RCC 7860 (cell line): ENCODE measurements at regions not wholly inside any gene's neighbourhood (a gene's known extent, or its start where the extent isn't known, plus 50 kb on each side); places are given as distances from the start of the nearest gene placed in this dataset.

Experiments
- DNase-seq: peaks from one replicate; pipeline ENCODE4 v3.0.0-alpha.2; 2015; ENCODE audit warnings: low spot score
- FAIRE-seq: peaks from 2 replicates; lab custom pipeline; 2012; peaks lifted over from hg19 to GRCh38; lab: Jason Lieb, UNC

DNA sequence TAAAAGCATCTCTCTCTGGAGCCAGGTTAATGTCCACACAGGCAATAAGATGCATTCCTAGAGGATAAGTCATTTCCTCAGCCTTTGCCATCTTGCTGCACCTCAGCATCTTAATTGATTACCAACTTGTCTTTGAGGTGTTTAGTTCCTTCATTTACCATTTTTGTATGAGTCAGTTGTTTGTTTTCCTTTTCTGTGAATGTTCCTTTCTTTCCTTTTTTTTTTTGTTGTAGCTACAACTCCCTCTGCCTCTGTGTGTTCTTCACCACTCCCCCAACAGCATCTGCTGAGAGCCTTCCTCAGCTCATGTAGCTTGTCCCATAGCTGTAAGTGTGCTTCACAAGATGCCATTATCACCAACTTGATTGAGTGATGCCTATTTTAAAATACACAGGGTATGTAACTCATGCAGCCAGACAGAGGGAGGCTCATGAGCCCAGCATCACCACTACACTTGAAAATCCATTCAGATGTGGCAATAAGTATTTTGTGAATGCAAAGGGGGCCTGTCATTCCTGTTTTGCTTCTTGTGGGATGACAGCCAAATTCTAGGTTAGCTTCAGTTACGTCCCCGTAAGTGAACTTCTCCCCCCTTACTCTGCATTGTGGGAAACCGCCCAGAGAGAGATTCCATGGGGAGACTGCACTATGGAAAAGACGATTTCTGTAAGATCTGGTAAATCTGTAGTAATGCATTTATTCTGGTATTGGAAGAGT lies 315.9 kb upstream of the ZEB2 start:
- FAIRE-seq (peak; percentile 11), DNase-seq (peak; percentile 28)

DNA sequence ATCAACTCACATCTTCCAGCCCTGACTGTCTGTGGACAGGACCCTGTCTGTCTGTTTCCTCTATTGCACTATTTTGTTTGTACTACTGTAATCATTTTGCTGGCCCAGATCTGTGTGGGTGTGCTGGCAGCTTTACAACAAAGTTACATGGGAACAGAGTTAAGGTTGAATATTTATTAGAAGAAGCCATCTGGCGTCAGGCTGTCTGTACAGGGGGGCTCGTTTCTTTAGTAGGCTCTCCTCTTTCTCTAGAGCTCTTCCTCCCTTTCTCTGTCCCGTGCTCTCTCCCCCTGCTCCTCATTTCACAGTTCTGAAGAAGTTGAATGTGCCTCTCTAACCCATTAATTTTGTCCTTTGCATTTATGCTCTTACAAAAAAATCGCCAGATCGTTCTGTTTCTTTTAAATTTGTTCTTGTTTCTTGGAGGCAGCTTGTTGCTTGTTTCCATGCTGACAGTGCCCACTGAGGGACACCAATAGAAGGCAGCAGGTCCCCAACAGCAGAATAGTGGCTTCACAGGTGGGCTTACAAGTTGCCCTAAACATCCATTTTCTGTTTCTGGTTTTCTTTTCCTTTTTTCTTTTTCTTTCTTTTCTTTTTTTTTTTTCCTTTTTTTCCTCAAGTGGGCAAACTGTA lies 315.2 kb upstream of the ZEB2 start:
- FAIRE-seq, result no peak
- DNase-seq, result peak; percentile 35

GRCh38 chr2:144834363-144834762 lies 314.4 kb upstream of the ZEB2 start:
- FAIRE-seq (no peak), DNase-seq (no peak)

DNA sequence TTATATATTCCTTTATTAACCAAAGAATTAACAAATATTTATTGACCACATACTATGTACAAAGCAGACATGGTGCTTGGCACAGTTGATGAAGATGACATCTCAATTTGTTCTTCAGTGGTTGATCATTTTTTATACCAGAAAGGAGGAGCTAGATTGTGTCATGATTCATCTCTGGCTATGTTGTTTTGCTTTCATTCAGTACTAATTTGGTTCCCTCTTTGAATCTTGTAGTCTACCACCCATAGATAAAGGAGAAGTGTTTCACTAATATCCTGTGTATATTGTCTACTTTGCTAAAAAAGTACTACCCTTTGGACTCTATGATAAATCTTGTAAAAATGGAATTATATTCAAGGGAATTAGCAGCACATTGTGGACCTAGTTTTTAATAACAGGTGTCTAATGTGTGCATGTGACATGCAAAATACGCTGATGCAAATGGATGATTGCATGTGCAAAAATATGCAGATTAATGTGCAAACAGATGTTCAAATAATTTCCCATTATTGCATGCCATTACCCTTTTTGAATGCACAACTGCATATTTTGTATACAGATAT lies 313.2 kb upstream of the ZEB2 start:
- DNase-seq, result no peak
- FAIRE-seq, result no peak

DNA sequence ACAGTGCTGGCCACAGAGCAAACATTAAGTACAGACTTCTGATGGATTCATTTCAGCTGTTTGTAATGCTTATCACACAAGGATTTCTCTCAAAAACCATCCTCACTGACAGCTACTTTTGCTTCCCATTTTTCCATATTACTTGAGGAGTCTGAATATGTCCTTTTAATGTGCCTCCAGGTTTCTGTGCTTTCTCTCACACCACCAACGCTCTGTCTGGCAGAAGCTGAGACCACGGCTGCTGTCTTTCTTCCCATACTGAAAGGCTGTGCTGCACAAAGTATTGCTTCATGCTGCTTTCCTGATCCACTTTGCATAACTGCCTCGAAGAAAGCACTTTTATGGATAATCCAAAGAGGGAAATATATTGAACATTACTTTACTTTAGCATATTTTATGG lies 312.1 kb upstream of the ZEB2 start:
- no peak for FAIRE-seq

DNA sequence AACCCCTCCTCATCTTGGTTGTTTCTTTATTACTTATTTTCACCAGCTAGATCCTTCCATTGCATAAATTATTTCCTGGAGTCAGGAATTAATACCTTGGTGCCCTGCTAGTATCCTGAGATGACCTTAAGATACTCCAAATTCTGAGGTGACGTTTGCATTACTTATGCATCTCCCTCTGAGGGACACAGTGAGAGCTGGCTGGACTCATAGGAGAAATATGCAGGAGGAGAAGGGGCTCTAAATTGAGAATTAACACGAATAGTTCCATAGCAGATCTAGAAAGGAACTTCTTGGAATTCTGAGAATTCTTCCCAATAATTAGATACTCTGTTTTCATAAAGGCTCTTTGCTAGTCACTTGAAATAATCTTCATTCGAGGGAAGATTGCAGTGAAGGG lies 310.6 kb upstream of the ZEB2 start:
- FAIRE-seq (no peak), DNase-seq (no peak)

More for the DNA sequence above, 312.1 kb upstream of the ZEB2 start:
- no peak for DNase-seq

DNA sequence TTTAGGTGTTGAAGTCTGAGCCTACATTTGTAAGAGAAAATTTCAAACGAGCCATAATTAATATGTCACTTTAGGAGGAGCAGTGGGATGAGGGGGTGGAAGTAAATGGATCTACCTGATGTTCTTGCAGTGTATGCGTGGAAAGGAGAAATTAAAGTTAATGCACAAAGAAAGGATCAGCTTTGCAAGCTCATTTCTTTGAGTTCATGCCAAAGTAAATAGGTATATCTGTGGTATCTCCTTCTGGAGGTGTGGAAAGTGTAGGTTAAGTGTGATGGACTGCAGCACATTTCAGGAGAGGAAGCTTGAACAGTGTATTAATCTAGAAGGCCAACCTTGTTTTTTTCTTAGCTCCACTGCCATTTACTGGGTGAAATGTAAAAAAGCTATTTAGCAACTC lies 307.5 kb upstream of the ZEB2 start:
- no peak for DNase-seq
- no peak for FAIRE-seq

DNA sequence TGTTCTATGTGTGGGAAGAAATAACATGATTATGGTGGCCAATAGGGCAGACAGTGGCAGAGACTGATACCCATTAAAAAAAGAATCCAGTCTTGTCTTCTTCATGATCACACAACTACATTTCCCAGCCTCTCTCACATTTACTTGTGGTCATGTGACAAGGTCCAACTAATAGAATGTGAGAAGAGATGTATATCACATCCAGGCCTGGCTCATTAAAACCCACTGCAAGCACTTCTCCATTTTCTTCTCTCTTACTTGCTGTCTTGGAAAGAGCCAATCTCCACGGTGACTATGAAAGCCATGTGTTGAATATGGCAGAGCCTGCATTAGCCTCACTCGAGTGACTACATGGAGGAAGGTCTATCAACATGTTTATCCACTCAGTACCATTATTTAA lies 306.2 kb upstream of the ZEB2 start:
- no peak for DNase-seq
- no peak for FAIRE-seq

DNA sequence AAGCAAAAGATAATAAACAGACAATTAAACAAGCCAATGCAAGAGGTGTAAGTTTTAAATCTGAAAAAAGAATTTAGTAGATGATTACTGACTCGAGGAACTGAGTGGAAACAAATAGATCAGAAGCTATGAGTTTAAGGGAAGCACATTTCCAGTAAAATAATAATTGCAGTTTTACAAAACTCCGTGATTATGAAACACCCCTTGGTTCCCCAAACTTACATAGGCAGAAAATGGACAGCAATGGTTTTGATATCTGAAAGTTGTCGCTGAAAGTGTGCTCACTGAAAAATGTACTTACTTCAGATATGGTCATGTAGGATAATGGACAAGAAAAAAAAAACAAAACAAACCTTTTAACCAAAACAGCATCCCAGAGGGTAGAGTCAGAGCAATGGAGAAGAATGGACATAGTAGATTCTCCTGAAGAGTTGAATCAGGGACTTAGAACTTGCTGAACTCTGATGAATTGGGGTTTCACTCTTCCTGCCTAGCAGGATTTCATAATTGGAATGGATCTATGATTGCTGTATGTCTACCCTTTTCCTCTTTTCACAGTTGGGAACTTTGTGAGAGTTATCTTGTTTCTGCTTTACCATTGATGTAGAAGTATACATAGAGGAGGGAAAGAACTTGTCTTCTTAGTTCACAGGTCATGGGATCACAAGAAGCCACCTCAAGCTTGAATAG lies 305.6 kb upstream of the ZEB2 start:
- FAIRE-seq, result no peak
- no peak for DNase-seq

DNA sequence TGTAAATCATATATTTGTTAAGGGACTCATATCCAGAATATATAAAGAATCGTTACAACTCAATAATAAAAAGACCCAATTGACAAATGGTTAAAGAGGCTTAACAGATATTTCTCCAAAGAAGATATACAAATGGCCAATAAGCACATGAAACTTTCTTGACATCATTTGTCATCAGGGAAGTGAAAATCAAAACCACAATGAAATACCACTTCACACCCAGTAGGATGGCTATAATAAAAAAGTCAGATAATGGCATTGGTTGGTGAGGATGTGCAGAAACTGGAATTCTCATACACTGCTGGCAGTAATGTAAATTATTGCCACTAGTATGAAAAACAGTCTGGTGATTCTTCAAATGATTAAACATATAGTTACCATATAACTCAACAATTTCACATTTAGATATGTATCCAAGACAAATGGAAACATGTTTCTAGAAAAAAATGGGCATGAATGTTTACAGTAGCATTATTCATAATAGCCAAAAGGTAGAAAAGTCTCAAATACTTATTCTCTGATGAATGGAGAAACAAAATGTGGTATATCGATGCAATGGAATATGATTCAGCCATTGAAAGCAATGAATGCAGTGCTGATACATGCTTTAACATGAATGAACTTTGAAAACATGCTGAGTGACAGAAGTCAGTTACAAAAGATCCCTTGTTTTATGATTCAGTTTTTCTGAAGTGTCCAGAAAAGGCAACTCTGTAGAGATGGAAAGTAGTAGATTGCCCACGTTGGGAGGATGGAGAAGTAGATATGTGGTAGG lies 304.6 kb upstream of the ZEB2 start:
- no peak for FAIRE-seq
- no peak for DNase-seq

DNA sequence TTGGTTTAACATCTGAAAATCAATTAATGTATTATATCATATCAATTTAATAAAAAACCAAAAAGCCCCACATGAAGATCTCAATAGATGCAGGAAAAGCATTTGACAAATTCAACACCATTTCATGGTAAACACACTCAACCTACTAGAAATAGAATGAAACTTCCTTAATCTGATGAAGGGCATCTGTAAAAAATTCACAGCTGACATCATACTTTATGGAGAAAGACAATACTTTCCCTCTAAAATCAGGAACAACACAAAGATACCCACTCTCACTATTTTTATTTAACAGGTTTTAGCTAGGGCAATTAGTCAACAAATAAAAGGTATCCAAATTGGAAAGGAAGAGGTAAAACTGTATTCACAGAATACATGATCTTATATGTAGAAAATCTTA lies 303.0 kb upstream of the ZEB2 start:
- no peak for DNase-seq
- FAIRE-seq, result no peak

DNA sequence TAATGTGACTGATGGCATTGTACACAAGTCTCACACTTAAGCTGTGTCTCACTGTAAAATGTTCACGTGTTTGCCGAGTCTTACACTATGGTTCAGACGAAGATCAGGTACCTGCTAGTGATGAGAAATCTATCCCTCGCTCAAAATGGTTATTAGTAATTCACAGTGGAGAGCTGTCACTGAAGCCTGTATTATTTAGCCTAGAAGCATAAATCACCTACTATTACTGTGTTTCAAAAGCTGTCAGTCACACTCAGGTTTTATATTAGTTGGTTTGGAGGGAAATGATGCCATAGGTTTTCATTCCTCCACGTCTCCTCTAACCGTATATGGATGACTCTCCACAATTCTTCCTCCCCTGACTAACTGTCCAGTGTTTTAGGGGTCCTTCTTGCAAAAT lies 292.4 kb upstream of the ZEB2 start:
- FAIRE-seq, result no peak
- no peak for DNase-seq

GRCh38 chr2:144801766-144802165 lies 281.8 kb upstream of the ZEB2 start:
- DNase-seq, result no peak
- FAIRE-seq, result no peak

DNA sequence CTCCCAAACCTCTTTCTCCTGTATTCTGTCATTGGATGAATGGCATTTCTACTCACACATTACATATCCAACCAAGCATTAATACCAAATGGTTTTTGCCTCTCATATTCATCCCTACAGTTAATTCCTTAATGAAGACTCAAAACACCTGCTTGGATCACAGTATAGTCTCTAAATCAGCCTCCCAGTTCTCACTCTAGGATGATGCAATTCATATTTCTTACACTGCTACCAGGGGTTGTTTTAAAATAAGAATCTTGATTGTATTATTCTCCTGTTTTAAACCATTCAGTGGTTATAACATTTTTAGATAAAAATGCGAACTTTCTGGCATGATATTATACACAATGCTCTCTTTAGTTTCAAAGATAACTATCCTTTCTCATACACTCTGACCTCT lies 281.4 kb upstream of the ZEB2 start:
- no peak for DNase-seq
- no peak for FAIRE-seq

- no peak for DNase-seq
- no peak for FAIRE-seq
These were observed 279.1 kb upstream of the ZEB2 start for GRCh38 chr2:144798989-144799388.

- FAIRE-seq (no peak), DNase-seq (no peak)
These were observed 278.1 kb upstream of the ZEB2 start for GRCh38 chr2:144798034-144798433.

DNA sequence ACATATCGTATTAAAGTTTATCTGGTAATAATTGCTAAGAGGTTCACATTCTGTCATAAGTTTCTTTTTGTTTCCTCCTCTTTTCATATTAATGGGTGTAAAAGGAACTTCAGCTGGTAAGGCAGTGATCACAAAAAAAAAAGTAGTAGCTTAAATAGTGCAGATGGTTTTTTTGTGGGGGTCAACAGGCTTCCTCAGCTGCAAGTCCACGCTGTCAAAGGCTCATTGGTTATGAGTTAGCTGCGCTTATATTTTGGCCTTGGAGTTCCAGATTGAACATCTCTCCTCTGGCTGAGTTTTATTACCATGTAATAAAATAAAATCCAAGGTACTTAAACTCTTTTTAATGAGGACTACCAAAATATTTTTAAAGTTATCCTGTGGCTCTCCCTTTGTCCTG lies 277.0 kb upstream of the ZEB2 start:
- no peak for FAIRE-seq
- no peak for DNase-seq

DNA sequence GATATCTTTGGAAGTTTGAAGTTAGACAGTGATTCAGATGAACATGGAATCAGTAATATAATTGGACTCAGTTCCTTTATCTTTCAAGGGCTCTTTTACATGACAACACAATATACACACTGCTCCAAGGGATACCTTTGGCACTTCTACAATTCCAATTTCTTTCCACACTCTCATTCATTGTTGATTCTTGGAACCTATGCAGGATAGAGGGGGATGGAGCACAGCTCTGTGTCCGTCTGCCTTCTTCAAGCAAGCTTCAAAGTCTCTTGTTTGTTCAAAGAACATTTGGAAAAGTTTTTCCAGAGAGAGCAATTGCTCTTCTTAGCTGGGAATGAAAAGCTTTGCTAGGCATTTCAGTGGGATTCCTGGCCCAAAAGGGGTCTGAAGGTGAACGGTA lies 276.2 kb upstream of the ZEB2 start:
- FAIRE-seq (no peak), DNase-seq (no peak)

DNA sequence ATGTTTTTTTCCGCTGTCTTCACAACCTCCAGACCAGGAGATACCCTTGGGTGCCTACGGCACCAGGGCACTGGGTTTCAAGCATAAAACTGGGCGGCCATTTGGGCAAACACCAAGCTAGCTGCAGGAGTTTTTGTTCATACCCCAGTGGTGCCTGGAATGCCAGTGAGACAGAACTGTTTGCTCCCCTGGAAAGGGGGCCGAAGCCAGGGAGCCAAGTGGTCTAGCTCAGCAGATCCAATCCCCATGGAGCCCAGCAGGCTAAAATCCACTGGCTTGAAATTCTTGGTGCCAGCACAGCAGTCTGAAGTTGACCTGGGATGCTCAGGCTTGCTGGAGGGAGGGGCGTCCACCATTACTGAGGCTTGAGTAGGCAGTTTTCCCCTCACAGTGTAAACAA lies 265.3 kb upstream of the ZEB2 start:
- DNase-seq, result no peak
- FAIRE-seq, result no peak

GRCh38 chr2:144780983-144781382 lies 261.1 kb upstream of the ZEB2 start:
- DNase-seq, result no peak
- no peak for FAIRE-seq

- DNase-seq (no peak), FAIRE-seq (no peak)
These were observed 256.8 kb upstream of the ZEB2 start for GRCh38 chr2:144776766-144777165.
